Activated CD8-positive, alpha-beta T cell treated with anti-CD3 and anti-CD28 coated beads for 36 hours (primary cell): ENCODE measurements at regions not wholly inside any gene's neighbourhood (a gene's known extent, or its start where the extent isn't known, plus 50 kb on each side); places are given as distances from the start of the nearest gene placed in this dataset.

Source experiments
- ATAC-seq: fragments of 200-7000 bp; cut with Tn5 transposase; one replicate; pipeline ENCODE4 v1.10.0; 2021; ENCODE audit warnings: mild to moderate bottlenecking, moderate library complexity
- CTCF ChIA-PET: fragments of 350-600 bp; sonication (Branson Sonifier 250); formaldehyde crosslinking; loops from one replicate; lab custom pipeline; 2021; ENCODE audit warnings: antibody characterized with exemption; lab: Charles Lee
- POLR2A ChIA-PET: fragments of 350-600 bp; sonication (Branson Sonifier 250); formaldehyde crosslinking; loops from one replicate; lab custom pipeline; 2021; ENCODE audit warnings: antibody characterized with exemption; lab: Charles Lee
- DNase-seq: peaks from one replicate; pipeline ENCODE4 v3.0.0-alpha.2; 2020
- H3K27ac Mint-ChIP-seq: one replicate; pipeline ENCODE4 v1.8.0; 2021; ENCODE audit warnings: mild to moderate bottlenecking, mixed read lengths
- H3K27me3 Mint-ChIP-seq: one replicate; pipeline ENCODE4 v1.8.0; 2021; ENCODE audit warnings: mixed read lengths
- H3K36me3 Mint-ChIP-seq: one replicate; pipeline ENCODE4 v1.8.0; 2021; ENCODE audit warnings: low read depth, mixed read lengths
- H3K4me1 Mint-ChIP-seq: one replicate; pipeline ENCODE4 v1.8.0; 2021; ENCODE audit warnings: low read depth, mixed read lengths
- H3K4me3 Mint-ChIP-seq: one replicate; pipeline ENCODE4 v1.8.0; 2021; ENCODE audit warnings: mild to moderate bottlenecking, moderate library complexity, mixed read lengths
- H3K9me3 Mint-ChIP-seq: one replicate; pipeline ENCODE4 v1.8.0; 2021; ENCODE audit warnings: mixed read lengths
- CTCF ChIP-seq: fragments of 200-600 bp; IDR thresholded peaks from one replicate; pipeline ENCODE4 v1.8.0; 2022; ENCODE audit warnings: antibody characterized with exemption, mild to moderate bottlenecking
- intact Hi-C: fragments of 100-400 bp; cut with micrococcal nuclease; formaldehyde crosslinking; loops from one replicate; pipeline ENCODE4 v1.10.0; 2022

- Mint-ChIP-seq H3K27me3 (no peaks in the 10 kb centered on the region), H3K4me1 (no peaks in the 10 kb centered on the region), H3K9me3 (peaks cover 2% of the 10 kb centered on the region), H3K36me3 (no peaks in the 10 kb centered on the region), H3K4me3 (no peak overlapping the region), H3K27ac (no peak overlapping the region)
- ChIA-PET POLR2A (no interaction called here), CTCF (no interaction called here)
- no peak for ATAC-seq
- no peak for DNase-seq
- no peak for TF ChIP-seq CTCF
- intact Hi-C loops: no loop called here
Observed at GRCh38 chr2:383178-383577, 95.3 kb upstream of the ALKAL2 start.

- ChIA-PET POLR2A (no interaction called here), CTCF (no interaction called here)
- TF ChIP-seq CTCF: no peak
- Mint-ChIP-seq H3K4me3 (no peak overlapping the region), H3K27ac (no peak overlapping the region), H3K9me3 (peaks cover 4% of the 10 kb centered on the region), H3K27me3 (no peaks in the 10 kb centered on the region), H3K36me3 (no peaks in the 10 kb centered on the region), H3K4me1 (no peaks in the 10 kb centered on the region)
- intact Hi-C loops: no loop called here
- DNase-seq: no peak
- ATAC-seq: no peak
Observed at GRCh38 chr2:382728-383022, 94.8 kb upstream of the ALKAL2 start.

- DNase-seq (no peak), ATAC-seq (no peak)
- Mint-ChIP-seq H3K4me1 (no peaks in the 10 kb centered on the region), H3K9me3 (peaks cover 9% of the 10 kb centered on the region), H3K36me3 (no peaks in the 10 kb centered on the region), H3K4me3 (no peak overlapping the region), H3K27ac (no peak overlapping the region), H3K27me3 (peaks cover 3% of the 10 kb centered on the region)
- ChIA-PET POLR2A (no interaction called here), CTCF (no interaction called here)
- intact Hi-C loops: no loop called here
- no peak for TF ChIP-seq CTCF
Observed at GRCh38 chr2:381941-382727, 94.2 kb upstream of the ALKAL2 start.

GRCh38 chr2:381181-381580 lies 93.3 kb upstream of the ALKAL2 start:
- Mint-ChIP-seq H3K27ac (no peak overlapping the region), H3K27me3 (peaks cover 3% of the 10 kb centered on the region), H3K9me3 (peaks cover 10% of the 10 kb centered on the region), H3K4me1 (no peaks in the 10 kb centered on the region), H3K36me3 (no peaks in the 10 kb centered on the region), H3K4me3 (no peak overlapping the region)
- TF ChIP-seq CTCF: no peak
- DNase-seq (no peak), ATAC-seq (no peak)
- ChIA-PET POLR2A (interaction anchor here (1.0 kb wide), 1 partner anchor 98 kb away, joined by 3 read pairs; no protein-coding TSS in a partner anchor), CTCF (no interaction called here)
- intact Hi-C loops: no loop called here

GRCh38 chr2:380772-381171 lies 92.9 kb upstream of the ALKAL2 start:
- no peak for DNase-seq
- intact Hi-C loops: no loop called here
- ChIA-PET POLR2A (interaction anchor here (1.0 kb wide), 1 partner anchor 98 kb away, joined by 3 read pairs; no protein-coding TSS in a partner anchor), CTCF (no interaction called here)
- no peak for ATAC-seq
- Mint-ChIP-seq H3K4me3 (no peak overlapping the region), H3K4me1 (no peaks in the 10 kb centered on the region), H3K27ac (no peak overlapping the region), H3K27me3 (peaks cover 3% of the 10 kb centered on the region), H3K36me3 (no peaks in the 10 kb centered on the region), H3K9me3 (peaks cover 10% of the 10 kb centered on the region)
- no peak for TF ChIP-seq CTCF
